B cell (primary cell): ENCODE measurements at regions not wholly inside any gene's neighbourhood (a gene's known extent, or its start where the extent isn't known, plus 50 kb on each side); places are given as distances from the start of the nearest gene placed in this dataset.

Experiments used
- EZH2 ChIP-seq: IDR thresholded peaks from 2 replicates; pipeline ENCODE4 v1.6.1; 2012; ENCODE audit warnings: borderline replicate concordance, low read depth, mild to moderate bottlenecking, moderate library complexity, low read length; ENCODE audit not compliant: insufficient read depth, poor library complexity, severe bottlenecking
- TF ChIP-seq, protein P1 (sequence below): fragments of 200-600 bp; IDR thresholded peaks from one replicate; pipeline ENCODE4 v1.8.0; 2022; ENCODE audit warnings: antibody characterized with exemption, mild to moderate bottlenecking

GRCh38 chr6:67412035-67412434 is 1223.0 kb upstream of the ADGRB3 start:
- TF ChIP-seq EZH2 = no peak
- TF ChIP-seq, protein P1, sequence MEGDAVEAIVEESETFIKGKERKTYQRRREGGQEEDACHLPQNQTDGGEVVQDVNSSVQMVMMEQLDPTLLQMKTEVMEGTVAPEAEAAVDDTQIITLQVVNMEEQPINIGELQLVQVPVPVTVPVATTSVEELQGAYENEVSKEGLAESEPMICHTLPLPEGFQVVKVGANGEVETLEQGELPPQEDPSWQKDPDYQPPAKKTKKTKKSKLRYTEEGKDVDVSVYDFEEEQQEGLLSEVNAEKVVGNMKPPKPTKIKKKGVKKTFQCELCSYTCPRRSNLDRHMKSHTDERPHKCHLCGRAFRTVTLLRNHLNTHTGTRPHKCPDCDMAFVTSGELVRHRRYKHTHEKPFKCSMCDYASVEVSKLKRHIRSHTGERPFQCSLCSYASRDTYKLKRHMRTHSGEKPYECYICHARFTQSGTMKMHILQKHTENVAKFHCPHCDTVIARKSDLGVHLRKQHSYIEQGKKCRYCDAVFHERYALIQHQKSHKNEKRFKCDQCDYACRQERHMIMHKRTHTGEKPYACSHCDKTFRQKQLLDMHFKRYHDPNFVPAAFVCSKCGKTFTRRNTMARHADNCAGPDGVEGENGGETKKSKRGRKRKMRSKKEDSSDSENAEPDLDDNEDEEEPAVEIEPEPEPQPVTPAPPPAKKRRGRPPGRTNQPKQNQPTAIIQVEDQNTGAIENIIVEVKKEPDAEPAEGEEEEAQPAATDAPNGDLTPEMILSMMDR = no peak
